ENCODE measurements at regions not wholly inside any gene's neighbourhood (a gene's known extent, or its start where the extent isn't known, plus 50 kb on each side); places are given as distances from the start of the nearest gene placed in this dataset.

DNA sequence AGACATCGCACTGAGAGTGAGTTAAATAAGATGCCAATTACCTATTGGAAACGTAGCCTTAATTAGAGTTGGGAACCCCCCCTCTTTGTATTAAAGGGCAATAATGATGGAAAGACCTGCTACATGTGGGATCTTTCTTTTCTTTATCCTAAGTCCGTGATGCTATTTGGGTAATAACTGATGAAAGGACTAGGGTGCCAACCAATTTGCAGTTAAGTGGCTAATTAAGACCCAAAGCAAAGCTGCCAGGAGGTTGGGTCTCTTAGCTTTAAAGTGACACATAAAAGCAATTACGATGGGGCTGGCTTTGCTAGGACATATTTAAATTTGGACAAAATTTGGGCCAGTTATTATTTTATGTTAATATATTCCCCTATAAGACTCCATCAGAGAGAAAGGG lies 728.8 kb downstream of the NR2F1-AS1 start:
- TF ChIP-seq, protein P1, sequence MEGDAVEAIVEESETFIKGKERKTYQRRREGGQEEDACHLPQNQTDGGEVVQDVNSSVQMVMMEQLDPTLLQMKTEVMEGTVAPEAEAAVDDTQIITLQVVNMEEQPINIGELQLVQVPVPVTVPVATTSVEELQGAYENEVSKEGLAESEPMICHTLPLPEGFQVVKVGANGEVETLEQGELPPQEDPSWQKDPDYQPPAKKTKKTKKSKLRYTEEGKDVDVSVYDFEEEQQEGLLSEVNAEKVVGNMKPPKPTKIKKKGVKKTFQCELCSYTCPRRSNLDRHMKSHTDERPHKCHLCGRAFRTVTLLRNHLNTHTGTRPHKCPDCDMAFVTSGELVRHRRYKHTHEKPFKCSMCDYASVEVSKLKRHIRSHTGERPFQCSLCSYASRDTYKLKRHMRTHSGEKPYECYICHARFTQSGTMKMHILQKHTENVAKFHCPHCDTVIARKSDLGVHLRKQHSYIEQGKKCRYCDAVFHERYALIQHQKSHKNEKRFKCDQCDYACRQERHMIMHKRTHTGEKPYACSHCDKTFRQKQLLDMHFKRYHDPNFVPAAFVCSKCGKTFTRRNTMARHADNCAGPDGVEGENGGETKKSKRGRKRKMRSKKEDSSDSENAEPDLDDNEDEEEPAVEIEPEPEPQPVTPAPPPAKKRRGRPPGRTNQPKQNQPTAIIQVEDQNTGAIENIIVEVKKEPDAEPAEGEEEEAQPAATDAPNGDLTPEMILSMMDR (IDR thresholded peaks at IDR 0.05): no peak
- TF ChIP-seq POLR2A (IDR thresholded peaks at IDR 0.05) (no peak), POLR2AphosphoS5 (IDR thresholded peaks at IDR 0.05) (no peak), EP300 (IDR thresholded peaks at IDR 0.05) (no peak)
